ENCODE measurements at regions not wholly inside any gene's neighbourhood (a gene's known extent, or its start where the extent isn't known, plus 50 kb on each side); places are given as distances from the start of the nearest gene placed in this dataset.

DNA sequence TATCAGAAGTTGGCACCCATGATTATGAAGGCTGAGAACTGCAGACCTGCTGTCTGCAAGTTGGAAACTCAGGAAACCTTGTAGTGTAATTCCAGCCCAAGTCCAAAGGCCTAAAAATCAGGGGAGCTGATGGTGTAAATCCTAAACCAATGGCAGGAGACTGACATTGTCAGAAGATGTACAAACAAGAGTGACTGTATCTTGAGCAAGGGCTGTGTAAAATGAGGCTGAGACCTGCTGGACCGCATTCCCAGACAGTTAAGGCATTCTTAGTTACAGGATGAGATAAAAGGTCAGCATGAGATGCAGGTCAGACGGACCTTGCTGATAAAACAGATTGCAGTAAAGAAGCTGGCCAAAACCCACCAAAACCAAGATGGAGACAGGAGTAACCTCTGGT is 147.7 kb downstream of the COG6 start:
- no peaks in the 10 kb centered on the region for H3K4me1 ChIP-seq (ENCODE audit: low read depth)
- H3K9me3 ChIP-seq: no peaks in the 10 kb centered on the region
- DNase-seq: no peak
- ATAC-seq: no peak
- H3K4me3 ChIP-seq: no peak overlapping the region
- intact Hi-C loops (cut with DNase I, micrococcal nuclease): no loop called here
- H3K36me3 ChIP-seq (ENCODE audit: low read depth): no peaks in the 10 kb centered on the region
- TF ChIP-seq, protein P1, sequence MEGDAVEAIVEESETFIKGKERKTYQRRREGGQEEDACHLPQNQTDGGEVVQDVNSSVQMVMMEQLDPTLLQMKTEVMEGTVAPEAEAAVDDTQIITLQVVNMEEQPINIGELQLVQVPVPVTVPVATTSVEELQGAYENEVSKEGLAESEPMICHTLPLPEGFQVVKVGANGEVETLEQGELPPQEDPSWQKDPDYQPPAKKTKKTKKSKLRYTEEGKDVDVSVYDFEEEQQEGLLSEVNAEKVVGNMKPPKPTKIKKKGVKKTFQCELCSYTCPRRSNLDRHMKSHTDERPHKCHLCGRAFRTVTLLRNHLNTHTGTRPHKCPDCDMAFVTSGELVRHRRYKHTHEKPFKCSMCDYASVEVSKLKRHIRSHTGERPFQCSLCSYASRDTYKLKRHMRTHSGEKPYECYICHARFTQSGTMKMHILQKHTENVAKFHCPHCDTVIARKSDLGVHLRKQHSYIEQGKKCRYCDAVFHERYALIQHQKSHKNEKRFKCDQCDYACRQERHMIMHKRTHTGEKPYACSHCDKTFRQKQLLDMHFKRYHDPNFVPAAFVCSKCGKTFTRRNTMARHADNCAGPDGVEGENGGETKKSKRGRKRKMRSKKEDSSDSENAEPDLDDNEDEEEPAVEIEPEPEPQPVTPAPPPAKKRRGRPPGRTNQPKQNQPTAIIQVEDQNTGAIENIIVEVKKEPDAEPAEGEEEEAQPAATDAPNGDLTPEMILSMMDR (IDR thresholded peaks at IDR 0.05): no peak

DNA sequence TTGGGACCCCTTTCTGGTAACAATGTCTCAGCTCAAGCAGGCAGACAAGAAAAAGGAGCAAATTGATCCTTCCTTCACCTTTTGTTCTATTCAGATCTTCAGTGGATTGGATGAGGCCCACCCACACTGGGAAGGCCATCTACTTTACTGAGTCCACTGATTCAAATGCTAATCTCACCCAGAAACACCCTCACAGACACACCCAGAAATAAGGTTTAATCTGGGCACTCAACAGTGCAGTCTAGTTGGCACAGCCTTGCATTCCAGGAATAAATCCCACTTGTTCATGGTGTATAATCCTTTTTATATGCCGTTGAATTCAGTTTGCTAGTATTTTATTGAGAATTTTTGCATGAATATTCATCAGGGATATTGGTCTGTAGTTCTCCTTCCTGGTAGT is 148.4 kb downstream of the COG6 start:
- H3K9me3 ChIP-seq: no peaks in the 10 kb centered on the region
- DNase-seq (no peak), ATAC-seq (no peak)
- no peaks in the 10 kb centered on the region for H3K36me3 ChIP-seq (ENCODE audit: low read depth)
- H3K4me1 ChIP-seq (ENCODE audit: low read depth): no peaks in the 10 kb centered on the region
- TF ChIP-seq, protein P1 (IDR thresholded peaks at IDR 0.05): no peak
- no peak overlapping the region for H3K4me3 ChIP-seq
- intact Hi-C loops (cut with DNase I, micrococcal nuclease): no loop called here

DNA sequence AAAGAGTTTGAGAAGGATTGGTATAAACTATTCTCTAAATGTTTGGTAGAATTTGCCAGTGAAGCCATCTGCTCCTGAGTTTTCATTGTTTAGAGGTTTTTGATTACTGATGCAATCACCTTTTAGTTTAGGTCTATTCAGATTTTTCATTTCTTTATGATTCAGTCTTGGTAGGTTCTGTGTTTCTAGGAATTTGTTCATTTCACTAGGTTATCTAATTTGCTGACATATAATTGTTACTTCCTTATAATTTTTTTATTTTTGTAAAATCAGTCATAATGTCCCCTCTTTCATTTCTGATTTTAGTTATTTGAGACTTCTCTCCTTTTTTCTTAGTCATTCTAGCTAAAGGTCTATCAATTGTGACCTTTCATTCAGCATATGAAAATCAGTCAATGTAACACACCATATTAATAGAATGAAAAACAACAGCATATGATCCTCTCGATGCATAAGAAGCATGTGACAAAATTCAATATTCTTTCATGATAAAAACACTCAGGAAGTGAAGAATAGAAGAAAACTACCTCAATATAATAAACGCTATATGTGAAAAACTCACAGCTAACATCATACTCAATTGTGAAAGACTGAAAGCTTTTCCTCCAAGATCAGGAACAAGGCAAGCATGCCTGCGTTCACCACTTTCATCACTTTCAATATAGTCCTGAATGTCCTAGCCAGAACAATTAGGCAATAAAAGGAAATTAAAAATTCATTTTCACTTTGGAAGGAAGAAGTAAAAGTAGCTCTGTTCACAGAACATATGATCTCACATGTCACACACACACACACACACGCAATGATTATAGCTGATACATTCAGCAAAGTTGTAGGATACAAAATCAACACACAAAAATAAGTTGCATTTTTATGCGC is 149.1 kb downstream of the COG6 start:
- no peak for DNase-seq
- TF ChIP-seq, protein P1 (IDR thresholded peaks at IDR 0.05): no peak
- H3K4me3 ChIP-seq: no peak overlapping the region
- no peaks in the 10 kb centered on the region for H3K36me3 ChIP-seq (ENCODE audit: low read depth)
- intact Hi-C loops (cut with DNase I, micrococcal nuclease): no loop called here
- no peak for ATAC-seq
- no peaks in the 10 kb centered on the region for H3K4me1 ChIP-seq (ENCODE audit: low read depth)
- H3K9me3 ChIP-seq: no peaks in the 10 kb centered on the region

DNA sequence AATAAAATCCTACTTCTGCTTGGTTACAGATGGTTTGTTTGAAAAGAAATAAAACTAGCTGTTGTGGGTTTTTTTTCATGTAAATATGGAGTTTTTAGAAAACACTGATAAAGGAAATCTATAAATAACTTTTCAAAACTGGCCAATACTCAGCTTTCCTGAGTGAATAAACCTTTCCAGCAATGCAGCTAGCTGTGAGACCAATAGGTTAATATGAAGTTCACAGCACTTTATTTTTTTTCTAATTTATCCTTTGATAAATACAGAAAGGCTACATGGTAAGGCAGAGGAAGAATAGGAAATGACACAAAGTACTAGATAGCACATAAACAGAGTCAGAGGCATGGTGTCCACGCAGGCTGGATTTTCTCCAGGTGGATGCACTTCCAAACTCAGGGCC is 154.0 kb downstream of the COG6 start:
- intact Hi-C loops (cut with DNase I, micrococcal nuclease): no loop called here
- ATAC-seq: no peak
- H3K36me3 ChIP-seq (ENCODE audit: low read depth): no peaks in the 10 kb centered on the region

DNA sequence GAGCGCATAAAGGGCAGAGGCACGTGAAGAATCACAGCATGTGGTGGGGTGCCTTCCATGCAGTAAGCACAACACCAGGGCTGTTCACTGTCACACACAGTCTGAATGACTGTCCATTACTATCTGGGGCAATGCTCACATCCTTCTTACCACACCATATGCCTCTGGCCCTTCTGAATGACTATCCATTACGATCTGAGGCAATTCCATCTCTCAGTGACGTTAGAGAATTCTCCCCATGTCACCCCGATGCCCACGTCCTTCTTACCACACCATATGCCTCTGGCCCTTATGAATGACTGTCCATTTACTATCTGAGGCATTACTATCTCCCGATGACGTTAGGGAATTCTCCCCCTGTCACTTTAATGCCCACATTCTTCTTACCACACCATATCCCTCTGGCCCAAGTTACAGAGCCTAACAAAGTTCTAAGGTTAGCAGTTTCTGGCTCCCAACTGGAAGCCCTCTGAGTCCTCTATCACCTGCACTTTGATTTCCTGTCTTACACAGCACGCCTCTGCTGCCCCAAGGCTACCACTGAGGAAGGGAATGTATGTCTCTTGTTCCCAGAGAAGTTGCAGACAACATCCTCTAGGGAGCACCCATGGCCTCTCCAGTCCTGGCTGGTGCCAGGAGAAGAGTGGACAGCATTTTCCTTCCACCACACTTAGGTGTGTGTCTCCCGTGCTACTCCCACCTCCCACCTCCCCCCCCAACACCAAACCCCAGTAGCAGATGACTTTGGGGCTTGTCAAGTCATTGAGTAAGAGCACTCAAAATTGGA is 154.8 kb downstream of the COG6 start:
- H3K4me1 ChIP-seq (ENCODE audit: low read depth): no peaks in the 10 kb centered on the region

More for the DNA sequence above, 154.0 kb downstream of the COG6 start:
- DNase-seq: no peak
- Histone ChIP-seq H3K9me3 (no peaks in the 10 kb centered on the region), H3K4me1 (ENCODE audit: low read depth) (no peaks in the 10 kb centered on the region), H3K4me3 (no peak overlapping the region)
- TF ChIP-seq, protein P1 (IDR thresholded peaks at IDR 0.05): no peak

More for the DNA sequence above, 154.8 kb downstream of the COG6 start:
- DNase-seq: no peak
- Histone ChIP-seq H3K36me3 (ENCODE audit: low read depth) (no peaks in the 10 kb centered on the region), H3K4me3 (no peak overlapping the region), H3K9me3 (no peaks in the 10 kb centered on the region)
- no peak for ATAC-seq
- TF ChIP-seq, protein P1 (IDR thresholded peaks at IDR 0.05): no peak
- intact Hi-C loops (cut with DNase I, micrococcal nuclease): no loop called here

Measured in mucosa of descending colon (tissue), 3 donors.